GM12873 (cell line): ENCODE measurements at regions not wholly inside any gene's neighbourhood (a gene's known extent, or its start where the extent isn't known, plus 50 kb on each side); places are given as distances from the start of the nearest gene placed in this dataset.

Experiments used
- TF ChIP-seq, protein P1 (sequence below): IDR thresholded peaks from 2 replicates; pipeline ENCODE4 v1.5.1; 2012; ENCODE audit warnings: low read depth, mild to moderate bottlenecking, moderate library complexity, low read length, control low read depth; ENCODE audit not compliant: insufficient read depth; ENCODE audit errors: missing control alignments

DNA sequence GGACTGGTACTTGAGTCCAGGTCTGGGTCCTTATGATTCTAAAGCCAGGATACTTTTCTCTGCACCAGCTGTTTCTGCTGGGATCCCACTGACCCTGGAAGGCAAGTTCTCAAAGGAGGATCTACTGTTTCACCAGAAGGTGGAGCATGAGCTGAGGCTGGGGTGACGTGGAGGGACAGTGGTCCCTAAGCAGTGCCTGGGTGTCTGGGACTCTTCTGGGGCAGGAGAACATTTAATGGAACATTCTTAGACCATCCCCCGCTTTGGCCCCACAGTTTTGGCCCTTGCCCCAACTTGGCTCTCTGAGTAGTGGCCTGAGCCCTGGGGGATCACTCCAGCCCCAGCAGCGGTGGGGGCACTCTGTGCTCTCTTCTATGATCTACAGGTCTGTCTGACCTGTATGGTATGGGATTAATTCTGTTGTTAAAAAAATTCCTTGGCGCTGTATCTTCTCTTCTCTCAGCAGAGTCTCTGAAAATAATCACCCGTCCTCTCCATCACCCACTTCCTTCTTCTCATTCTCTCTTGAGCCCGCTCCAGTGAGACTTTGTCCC lies 60.3 kb upstream of the CSF3R start:
- TF ChIP-seq, protein P1, sequence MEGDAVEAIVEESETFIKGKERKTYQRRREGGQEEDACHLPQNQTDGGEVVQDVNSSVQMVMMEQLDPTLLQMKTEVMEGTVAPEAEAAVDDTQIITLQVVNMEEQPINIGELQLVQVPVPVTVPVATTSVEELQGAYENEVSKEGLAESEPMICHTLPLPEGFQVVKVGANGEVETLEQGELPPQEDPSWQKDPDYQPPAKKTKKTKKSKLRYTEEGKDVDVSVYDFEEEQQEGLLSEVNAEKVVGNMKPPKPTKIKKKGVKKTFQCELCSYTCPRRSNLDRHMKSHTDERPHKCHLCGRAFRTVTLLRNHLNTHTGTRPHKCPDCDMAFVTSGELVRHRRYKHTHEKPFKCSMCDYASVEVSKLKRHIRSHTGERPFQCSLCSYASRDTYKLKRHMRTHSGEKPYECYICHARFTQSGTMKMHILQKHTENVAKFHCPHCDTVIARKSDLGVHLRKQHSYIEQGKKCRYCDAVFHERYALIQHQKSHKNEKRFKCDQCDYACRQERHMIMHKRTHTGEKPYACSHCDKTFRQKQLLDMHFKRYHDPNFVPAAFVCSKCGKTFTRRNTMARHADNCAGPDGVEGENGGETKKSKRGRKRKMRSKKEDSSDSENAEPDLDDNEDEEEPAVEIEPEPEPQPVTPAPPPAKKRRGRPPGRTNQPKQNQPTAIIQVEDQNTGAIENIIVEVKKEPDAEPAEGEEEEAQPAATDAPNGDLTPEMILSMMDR: peak; percentile 36

- TF ChIP-seq, protein P1: no peak
Measured at GRCh38 chr1:36542024-36542961, 59.6 kb upstream of the CSF3R start.

DNA sequence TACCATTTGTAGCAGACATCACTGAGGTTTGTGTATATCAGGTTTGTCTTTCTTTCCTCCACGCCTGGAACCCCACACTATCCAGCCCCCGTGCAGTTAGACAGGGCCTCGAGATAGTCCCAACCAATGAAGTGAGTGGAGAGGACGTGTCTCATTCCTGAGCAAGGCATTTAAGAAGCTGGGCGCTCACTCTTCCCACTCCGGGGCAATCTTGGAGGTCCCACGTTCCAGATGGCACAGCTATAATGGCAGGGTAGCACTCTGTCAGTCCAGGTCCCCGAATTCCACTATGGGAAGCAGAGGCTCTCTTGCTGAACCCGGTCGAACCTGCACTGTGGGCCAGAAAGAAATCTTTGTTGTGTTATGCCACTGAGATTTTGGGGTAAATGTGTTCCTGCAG lies 57.3 kb upstream of the CSF3R start:
- TF ChIP-seq, protein P1: no peak

- TF ChIP-seq, protein P1: no peak
Measured at GRCh38 chr1:36539526-36539925, 56.8 kb upstream of the CSF3R start.

DNA sequence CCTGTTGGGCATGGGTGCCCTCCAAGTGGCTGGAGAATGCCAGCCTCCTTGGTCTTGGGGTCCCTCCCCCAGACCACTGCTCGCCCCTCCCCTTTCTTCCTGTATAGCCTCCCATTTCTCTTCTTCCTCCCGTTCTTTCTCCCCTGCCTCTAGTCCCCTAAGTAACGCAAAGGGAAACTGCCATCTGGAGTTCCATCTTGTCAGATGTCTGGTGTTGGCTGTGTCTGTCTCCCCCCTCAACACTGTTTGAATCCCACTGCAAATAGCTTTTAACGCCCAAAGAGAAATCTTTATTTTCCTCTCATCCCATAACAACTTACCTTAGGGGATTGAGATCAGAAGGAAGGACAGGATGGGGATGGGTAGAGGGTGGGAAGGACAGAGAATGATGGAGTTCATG lies 55.3 kb upstream of the CSF3R start:
- TF ChIP-seq, protein P1: no peak

DNA sequence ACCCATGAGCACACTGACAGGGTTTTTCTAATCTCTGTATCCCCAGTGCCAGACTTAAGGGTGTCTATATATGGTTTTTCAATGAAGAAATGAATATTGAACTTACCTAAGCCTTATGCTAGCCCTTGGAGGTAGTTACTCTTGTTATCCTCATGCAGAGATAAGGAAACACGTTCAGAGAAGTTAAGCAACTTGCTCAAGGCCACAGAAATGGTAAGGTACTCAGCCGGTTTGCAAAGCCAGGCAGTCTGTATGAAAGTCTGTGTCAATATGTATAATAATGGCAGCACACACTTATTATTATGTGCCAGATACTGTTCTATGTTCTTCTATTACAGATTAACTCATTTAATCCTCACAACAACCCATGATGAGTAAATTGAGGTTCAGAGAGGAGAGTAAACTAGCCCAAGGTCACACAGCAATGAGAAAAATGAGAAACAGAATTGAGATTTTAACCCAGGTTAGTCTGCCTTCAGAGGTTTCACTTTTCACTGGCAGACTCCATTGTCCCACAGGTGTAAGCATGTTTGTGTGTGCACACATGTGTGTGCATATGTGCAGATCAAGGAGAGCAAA lies 54.6 kb upstream of the CSF3R start:
- TF ChIP-seq, protein P1: no peak

DNA sequence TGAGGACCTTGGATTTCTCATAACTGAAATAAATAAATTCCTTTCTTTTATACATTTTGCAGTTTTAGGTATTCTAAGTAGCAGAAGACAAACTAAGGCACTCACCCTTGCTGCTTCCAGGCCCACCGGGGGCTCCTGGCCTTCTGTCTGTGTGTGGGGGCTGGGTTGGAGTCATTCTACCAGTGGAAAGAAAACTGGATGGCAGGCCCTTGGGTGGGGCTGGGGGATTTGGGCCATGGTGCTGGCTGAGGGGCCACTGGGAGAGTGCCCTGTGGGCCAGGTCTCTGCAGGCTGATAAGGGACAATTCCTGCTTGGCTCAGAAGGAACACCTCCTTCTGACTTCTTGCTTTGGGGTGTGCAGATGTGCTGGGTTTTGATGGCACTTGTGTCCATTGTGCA lies 54.0 kb upstream of the CSF3R start:
- TF ChIP-seq, protein P1: no peak
